NB4 (cell line): ENCODE measurements at regions not wholly inside any gene's neighbourhood (a gene's known extent, or its start where the extent isn't known, plus 50 kb on each side); places are given as distances from the start of the nearest gene placed in this dataset.

Experiments used
- MYC ChIP-seq: IDR thresholded peaks from 2 replicates; pipeline ENCODE4 v1.6.1; 2011; ENCODE audit warnings: low read depth, low read length
- POLR2A ChIP-seq: IDR thresholded peaks from 2 replicates; pipeline ENCODE4 v1.6.1; 2011; ENCODE audit warnings: mild to moderate bottlenecking; ENCODE audit not compliant: insufficient read length; ENCODE audit errors: extremely low read depth
- TF ChIP-seq, protein P1 (sequence below): IDR thresholded peaks from one replicate; pipeline ENCODE4 v1.5.1; 2012; ENCODE audit warnings: low read depth, low read length
- TF ChIP-seq, protein P2 (sequence below): IDR thresholded peaks from 2 replicates; pipeline ENCODE4 v1.6.1; 2011; ENCODE audit warnings: low read depth, low read length

DNA sequence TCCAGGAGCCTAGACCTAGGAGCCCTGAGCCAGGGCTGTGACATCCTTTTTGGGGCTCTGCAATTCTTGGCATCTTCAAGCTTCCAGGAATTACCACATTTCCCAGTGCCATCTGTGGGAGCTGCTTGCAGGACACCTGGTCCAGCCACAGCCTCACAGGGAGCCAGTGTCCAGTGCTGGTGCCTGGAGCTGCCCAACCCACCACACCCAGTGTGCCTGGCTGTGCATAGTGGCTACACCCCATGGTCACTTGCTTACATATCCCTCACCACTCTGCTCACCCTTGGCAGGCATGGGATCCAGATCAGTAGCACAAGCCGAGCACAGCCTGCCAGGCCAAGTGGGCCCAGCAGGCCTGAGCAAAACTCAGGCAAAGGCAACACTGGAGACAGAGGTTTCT, 2151.4 kb upstream of the PCDH20 start:
- TF ChIP-seq, protein P1, sequence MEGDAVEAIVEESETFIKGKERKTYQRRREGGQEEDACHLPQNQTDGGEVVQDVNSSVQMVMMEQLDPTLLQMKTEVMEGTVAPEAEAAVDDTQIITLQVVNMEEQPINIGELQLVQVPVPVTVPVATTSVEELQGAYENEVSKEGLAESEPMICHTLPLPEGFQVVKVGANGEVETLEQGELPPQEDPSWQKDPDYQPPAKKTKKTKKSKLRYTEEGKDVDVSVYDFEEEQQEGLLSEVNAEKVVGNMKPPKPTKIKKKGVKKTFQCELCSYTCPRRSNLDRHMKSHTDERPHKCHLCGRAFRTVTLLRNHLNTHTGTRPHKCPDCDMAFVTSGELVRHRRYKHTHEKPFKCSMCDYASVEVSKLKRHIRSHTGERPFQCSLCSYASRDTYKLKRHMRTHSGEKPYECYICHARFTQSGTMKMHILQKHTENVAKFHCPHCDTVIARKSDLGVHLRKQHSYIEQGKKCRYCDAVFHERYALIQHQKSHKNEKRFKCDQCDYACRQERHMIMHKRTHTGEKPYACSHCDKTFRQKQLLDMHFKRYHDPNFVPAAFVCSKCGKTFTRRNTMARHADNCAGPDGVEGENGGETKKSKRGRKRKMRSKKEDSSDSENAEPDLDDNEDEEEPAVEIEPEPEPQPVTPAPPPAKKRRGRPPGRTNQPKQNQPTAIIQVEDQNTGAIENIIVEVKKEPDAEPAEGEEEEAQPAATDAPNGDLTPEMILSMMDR, result no peak
- TF ChIP-seq, protein P2, sequence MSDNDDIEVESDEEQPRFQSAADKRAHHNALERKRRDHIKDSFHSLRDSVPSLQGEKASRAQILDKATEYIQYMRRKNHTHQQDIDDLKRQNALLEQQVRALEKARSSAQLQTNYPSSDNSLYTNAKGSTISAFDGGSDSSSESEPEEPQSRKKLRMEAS, result no peak
- no peak for TF ChIP-seq POLR2A
- TF ChIP-seq MYC, result no peak
